ENCODE measurements at regions not wholly inside any gene's neighbourhood (a gene's known extent, or its start where the extent isn't known, plus 50 kb on each side); places are given as distances from the start of the nearest gene placed in this dataset.

- DNase-seq (ENCODE audit: low spot score), result no peak
Measured at GRCh38 chr22:48651981-48652538, 1175.6 kb downstream of the BRD1 start.

- DNase-seq (ENCODE audit: low spot score), result no peak
Measured at GRCh38 chr22:48651036-48651890, 1176.4 kb downstream of the BRD1 start.

GRCh38 chr22:48650323-48651035 lies 1177.2 kb downstream of the BRD1 start:
- DNase-seq (ENCODE audit: low spot score), result no peak

- no peak for DNase-seq (ENCODE audit: low spot score)
Measured at GRCh38 chr22:48649466-48649865, 1178.2 kb downstream of the BRD1 start.

- DNase-seq (ENCODE audit: low spot score), result no peak
Measured at GRCh38 chr22:48649031-48649430, 1178.6 kb downstream of the BRD1 start.

GRCh38 chr22:48647606-48648515 lies 1179.8 kb downstream of the BRD1 start:
- no peak for DNase-seq (ENCODE audit: low spot score)

GRCh38 chr22:48647051-48647450 lies 1180.6 kb downstream of the BRD1 start:
- no peak for DNase-seq (ENCODE audit: low spot score)

- no peak for DNase-seq (ENCODE audit: low spot score)
Measured at GRCh38 chr22:48646216-48646925, 1181.3 kb downstream of the BRD1 start.

GRCh38 chr22:48645766-48646165 lies 1181.9 kb downstream of the BRD1 start:
- DNase-seq (ENCODE audit: low spot score), result no peak

- no peak for DNase-seq (ENCODE audit: low spot score)
Measured at GRCh38 chr22:48644997-48645396, 1182.7 kb downstream of the BRD1 start.

- no peak for DNase-seq (ENCODE audit: low spot score)
Measured at GRCh38 chr22:48644108-48644507, 1183.6 kb downstream of the BRD1 start.

- DNase-seq (ENCODE audit: low spot score), result no peak
Measured at GRCh38 chr22:48643066-48643731, 1184.5 kb downstream of the BRD1 start.

GRCh38 chr22:48642550-48642949 lies 1185.1 kb downstream of the BRD1 start:
- DNase-seq (ENCODE audit: low spot score), result no peak

GRCh38 chr22:48641906-48642475 lies 1185.7 kb downstream of the BRD1 start:
- no peak for DNase-seq (ENCODE audit: low spot score)

GRCh38 chr22:48640890-48641841 lies 1186.5 kb downstream of the BRD1 start:
- no peak for DNase-seq (ENCODE audit: low spot score)

GRCh38 chr22:48639896-48640748 lies 1187.6 kb downstream of the BRD1 start:
- no peak for DNase-seq (ENCODE audit: low spot score)

GRCh38 chr22:48639021-48639795 lies 1188.5 kb downstream of the BRD1 start:
- DNase-seq (ENCODE audit: low spot score), result no peak
